ENCODE measurements at regions not wholly inside any gene's neighbourhood (a gene's known extent, or its start where the extent isn't known, plus 50 kb on each side); places are given as distances from the start of the nearest gene placed in this dataset.
"Not testable (repeated sequence)": the region's sequence is repeated elsewhere in the genome, so short reads cannot be mapped to it uniquely, and the experiment has no call there.

DNA sequence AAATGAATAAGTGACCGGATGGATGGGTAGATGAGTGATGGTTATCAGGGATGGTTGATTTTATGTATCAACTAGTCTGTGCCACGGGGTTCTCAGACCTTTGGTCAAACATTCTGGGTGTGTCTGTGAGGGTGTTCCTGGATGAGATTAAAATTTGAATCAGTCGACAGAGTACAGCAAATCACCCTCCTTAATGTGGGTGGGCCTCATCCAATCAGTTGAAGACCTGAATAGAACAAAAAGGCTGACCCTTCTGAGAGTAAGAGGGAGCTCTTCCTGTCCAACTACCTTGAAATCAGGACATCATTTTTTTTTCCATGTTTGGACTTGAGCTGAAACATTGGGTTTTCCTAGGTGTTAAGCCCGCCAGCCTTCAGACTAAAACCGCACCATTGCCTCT lies 136.4 kb upstream of the ATXN1 start:
- TF ChIP-seq, protein P1, sequence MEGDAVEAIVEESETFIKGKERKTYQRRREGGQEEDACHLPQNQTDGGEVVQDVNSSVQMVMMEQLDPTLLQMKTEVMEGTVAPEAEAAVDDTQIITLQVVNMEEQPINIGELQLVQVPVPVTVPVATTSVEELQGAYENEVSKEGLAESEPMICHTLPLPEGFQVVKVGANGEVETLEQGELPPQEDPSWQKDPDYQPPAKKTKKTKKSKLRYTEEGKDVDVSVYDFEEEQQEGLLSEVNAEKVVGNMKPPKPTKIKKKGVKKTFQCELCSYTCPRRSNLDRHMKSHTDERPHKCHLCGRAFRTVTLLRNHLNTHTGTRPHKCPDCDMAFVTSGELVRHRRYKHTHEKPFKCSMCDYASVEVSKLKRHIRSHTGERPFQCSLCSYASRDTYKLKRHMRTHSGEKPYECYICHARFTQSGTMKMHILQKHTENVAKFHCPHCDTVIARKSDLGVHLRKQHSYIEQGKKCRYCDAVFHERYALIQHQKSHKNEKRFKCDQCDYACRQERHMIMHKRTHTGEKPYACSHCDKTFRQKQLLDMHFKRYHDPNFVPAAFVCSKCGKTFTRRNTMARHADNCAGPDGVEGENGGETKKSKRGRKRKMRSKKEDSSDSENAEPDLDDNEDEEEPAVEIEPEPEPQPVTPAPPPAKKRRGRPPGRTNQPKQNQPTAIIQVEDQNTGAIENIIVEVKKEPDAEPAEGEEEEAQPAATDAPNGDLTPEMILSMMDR (IDR thresholded peaks at IDR 0.05; ENCODE audit: borderline replicate concordance, control extremely low read depth, extremely low read depth, insufficient read depth, missing control alignments), result no peak
- in situ Hi-C loops (cut with MboI; ENCODE audit: low sequenced_read_pairs, unreplicated experiment), result no loop called here
- DNase-seq (ENCODE audit: low spot score), result no peak

DNA sequence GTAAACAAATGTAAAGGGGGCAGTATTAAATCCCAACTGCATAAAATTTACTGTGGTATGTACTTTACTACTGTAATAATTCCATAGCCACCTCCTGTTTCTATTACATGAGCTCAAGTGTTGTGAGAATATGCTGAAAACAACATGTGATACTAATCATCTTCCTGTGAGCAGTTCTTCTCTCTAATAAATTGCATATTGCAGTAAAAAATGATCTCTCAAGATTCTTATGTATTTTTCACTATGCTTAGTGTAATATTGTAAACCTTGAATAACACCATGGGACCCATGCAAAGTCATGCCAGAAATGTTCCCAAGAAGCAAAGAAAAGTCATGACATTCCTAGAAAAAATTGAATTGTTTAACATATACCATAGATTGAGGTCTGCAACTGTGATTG lies 133.0 kb upstream of the ATXN1 start:
- DNase-seq (ENCODE audit: low spot score), result no peak
- in situ Hi-C loops (cut with MboI; ENCODE audit: low sequenced_read_pairs, unreplicated experiment), result no loop called here
- TF ChIP-seq, protein P1 (IDR thresholded peaks at IDR 0.05; ENCODE audit: borderline replicate concordance, control extremely low read depth, extremely low read depth, insufficient read depth, missing control alignments), result no peak

DNA sequence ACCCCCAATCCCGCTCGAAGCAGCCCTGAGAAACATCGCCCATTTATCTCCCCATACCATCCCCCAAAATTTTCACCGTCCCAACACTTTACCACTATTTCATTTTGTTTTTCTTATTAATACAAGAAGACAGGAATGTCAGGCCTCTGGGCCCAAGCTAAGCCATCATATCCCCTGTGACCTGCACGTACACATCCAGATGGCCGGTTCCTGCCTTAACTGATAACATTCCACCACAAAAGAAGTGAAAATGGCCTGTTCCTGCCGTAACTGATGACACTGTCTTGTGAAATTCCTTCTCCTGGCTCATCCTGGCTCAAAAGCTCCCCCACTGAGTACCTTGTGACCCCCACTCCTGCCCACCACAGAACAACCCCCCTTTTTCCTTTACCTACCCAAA lies 129.8 kb upstream of the ATXN1 start:
- in situ Hi-C loops (cut with MboI; ENCODE audit: low sequenced_read_pairs, unreplicated experiment); DNase-seq (ENCODE audit: low spot score): not testable (repeated sequence)

DNA sequence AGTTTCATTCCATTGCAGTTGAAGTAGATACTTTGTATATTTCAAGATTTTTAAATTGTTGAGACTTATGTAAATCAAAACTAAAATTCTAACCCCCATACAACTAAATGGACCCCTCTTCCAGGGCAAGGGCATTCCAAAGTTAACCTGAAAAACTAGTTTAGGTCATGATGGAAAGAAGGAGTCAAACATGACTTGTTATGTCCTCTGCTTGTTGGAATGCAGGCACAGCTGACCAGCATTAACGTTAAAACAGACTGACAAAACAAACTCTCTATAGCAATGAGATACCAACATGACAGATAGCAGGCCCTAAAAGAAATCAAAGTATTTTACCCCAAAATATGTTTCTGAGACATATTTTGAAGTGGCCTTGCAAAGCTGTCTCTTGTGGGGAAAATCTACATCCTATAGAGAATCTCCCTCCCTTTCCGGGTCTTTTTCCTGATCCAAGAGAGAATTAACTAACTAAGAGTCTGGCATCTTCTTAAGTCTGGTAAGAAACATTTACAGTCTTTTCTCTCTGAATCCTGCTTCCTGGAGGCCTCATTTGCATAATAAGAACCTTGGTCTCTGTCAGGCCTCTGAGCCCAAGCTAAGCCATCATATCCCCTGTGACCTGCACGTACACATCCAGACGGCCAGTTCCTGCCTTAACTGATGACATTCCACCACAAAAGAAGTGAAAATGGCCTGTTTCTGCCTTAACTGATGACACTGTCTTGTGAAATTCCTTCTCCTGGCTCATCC lies 124.3 kb upstream of the ATXN1 start:
- TF ChIP-seq, protein P1 (IDR thresholded peaks at IDR 0.05; ENCODE audit: borderline replicate concordance, control extremely low read depth, extremely low read depth, insufficient read depth, missing control alignments), result no peak
- no peak for DNase-seq (ENCODE audit: low spot score)
- in situ Hi-C loops (cut with MboI; ENCODE audit: low sequenced_read_pairs, unreplicated experiment), result no loop called here

DNA sequence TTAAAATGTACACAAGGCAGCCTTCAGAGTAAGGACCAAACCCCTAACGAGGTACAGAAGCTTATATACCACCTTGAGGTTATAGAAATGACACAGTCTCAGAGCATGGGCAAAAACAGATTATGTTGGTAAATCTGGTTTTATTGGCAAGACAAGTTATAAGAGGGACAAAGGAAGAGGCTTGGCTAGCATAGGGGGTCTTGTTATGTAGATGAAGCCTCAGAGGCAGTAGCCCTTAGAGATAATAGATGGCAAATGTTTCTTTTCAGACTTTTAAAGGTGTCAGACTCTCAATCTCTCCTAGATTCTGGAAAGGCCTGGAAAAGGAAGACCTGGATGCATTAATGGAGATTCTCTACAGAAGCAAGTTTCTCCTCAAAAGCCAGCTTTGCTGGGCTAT lies 123.3 kb upstream of the ATXN1 start:
- TF ChIP-seq, protein P1 (IDR thresholded peaks at IDR 0.05; ENCODE audit: borderline replicate concordance, control extremely low read depth, extremely low read depth, insufficient read depth, missing control alignments), result no peak
- in situ Hi-C loops (cut with MboI; ENCODE audit: low sequenced_read_pairs, unreplicated experiment), result no loop called here
- DNase-seq (ENCODE audit: low spot score), result no peak

DNA sequence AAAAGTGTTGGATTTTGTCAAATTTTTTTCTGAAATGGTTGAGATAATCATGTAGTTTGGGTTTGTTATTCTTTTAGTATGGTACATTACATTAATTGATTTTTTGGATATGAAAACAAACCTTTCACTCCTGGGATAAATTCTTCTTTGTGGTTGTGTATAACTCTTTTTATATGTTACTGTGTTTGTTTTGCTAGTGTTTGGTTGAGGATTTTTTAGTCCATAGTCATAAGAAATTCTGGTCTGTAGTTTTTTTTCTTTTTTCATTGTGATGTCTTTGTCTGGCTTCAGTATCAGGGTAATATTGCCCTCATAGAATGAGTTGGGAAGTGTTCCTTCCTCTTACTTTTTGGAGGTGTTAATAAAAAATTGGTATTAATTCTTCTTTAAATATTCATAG lies 122.2 kb upstream of the ATXN1 start:
- in situ Hi-C loops (cut with MboI; ENCODE audit: low sequenced_read_pairs, unreplicated experiment), result no loop called here
- TF ChIP-seq, protein P1 (IDR thresholded peaks at IDR 0.05; ENCODE audit: borderline replicate concordance, control extremely low read depth, extremely low read depth, insufficient read depth, missing control alignments), result no peak
- no peak for DNase-seq (ENCODE audit: low spot score)

DNA sequence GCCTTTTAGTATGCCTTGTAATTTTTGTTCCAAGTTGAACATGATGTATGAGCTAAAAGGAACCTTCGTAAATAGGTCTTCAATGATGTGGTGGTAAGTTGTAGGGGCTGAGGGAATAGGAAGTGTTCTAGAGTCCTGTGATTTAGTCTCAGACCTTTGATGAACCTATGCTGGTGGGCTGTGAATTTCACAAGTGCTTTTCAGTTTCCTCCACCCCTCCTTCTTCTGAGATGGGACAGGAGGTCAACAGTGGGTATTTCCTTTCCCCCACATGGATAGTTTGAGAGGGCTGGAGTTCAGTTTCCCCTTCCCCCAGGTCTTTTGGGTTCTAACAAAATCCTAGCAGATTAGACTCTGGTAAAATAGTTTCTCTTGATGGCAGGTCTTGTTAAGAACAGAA lies 121.0 kb upstream of the ATXN1 start:
- TF ChIP-seq, protein P1 (IDR thresholded peaks at IDR 0.05; ENCODE audit: borderline replicate concordance, control extremely low read depth, extremely low read depth, insufficient read depth, missing control alignments), result no peak
- in situ Hi-C loops (cut with MboI; ENCODE audit: low sequenced_read_pairs, unreplicated experiment), result no loop called here
- no peak for DNase-seq (ENCODE audit: low spot score)

DNA sequence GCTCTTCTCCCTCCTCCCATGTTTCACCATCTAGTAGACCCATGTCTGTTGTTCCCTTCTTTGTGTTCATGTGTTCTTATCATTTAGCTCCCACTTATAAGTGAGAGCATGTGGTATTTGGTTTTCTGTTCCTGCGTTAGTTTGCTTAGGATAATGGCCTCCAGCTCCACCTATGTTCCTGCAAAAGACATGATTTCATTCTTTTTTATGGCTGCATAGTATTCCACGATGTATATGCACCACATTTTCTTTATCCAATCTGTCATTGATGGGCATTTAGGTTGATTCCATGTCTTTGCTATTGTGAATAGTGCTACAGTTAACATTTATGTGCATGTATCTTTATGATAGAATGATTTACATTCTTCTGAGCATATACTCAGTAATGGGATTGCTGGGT lies 115.6 kb upstream of the ATXN1 start:
- DNase-seq (ENCODE audit: low spot score); in situ Hi-C loops (cut with MboI; ENCODE audit: low sequenced_read_pairs, unreplicated experiment): not testable (repeated sequence)

All from GM13976 (cell line).